ENCODE measurements at regions not wholly inside any gene's neighbourhood (a gene's known extent, or its start where the extent isn't known, plus 50 kb on each side); places are given as distances from the start of the nearest gene placed in this dataset.

DNA sequence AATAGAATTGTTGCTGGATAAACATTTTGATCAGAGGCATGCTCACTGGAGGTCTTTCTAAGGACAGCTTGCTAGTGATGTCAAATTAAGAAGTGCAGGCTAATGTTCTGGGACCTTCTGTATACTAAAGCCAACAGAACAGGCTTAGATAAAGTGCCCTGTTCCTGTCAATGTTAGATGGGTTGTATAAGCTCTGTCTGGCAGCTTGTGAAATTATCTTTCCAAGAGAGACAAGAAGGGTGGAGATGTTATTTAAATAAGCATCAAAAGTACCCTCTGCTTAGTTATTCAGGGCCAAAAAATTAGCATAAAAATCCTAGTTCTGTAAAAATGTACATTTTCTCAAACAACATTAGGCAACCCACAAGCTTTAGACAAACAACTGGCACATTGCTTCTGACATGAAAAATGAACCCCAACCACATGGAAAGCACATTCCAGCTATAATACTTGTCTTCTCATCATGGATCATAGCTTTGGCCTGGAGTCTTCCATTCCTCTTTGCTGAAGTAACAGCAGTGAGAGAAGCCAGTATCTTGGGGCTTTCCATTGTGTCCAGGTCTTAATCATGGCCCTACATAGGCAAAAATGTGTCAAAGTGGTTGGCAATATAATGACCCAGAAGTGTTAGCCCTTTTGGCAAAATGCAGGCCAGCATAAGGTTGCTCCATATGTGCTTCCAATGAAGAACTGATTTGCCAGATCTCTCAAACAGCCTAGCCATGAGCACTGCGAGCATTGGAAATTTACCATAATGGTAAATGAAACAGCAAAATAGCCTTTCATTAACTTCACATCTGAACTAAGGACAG lies 478.1 kb upstream of the ZNF804A start:
- TF ChIP-seq, protein P1, sequence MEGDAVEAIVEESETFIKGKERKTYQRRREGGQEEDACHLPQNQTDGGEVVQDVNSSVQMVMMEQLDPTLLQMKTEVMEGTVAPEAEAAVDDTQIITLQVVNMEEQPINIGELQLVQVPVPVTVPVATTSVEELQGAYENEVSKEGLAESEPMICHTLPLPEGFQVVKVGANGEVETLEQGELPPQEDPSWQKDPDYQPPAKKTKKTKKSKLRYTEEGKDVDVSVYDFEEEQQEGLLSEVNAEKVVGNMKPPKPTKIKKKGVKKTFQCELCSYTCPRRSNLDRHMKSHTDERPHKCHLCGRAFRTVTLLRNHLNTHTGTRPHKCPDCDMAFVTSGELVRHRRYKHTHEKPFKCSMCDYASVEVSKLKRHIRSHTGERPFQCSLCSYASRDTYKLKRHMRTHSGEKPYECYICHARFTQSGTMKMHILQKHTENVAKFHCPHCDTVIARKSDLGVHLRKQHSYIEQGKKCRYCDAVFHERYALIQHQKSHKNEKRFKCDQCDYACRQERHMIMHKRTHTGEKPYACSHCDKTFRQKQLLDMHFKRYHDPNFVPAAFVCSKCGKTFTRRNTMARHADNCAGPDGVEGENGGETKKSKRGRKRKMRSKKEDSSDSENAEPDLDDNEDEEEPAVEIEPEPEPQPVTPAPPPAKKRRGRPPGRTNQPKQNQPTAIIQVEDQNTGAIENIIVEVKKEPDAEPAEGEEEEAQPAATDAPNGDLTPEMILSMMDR (IDR thresholded peaks at IDR 0.05; ENCODE audit: extremely low read depth, insufficient read depth, missing control alignments), result no peak
- in situ Hi-C loops (cut with MboI; ENCODE audit: low pct_unique_long_range_greater_than_20kb, low sequenced_read_pairs, unreplicated experiment), result no loop called here
- no peak for DNase-seq (ENCODE audit: low spot score)

DNA sequence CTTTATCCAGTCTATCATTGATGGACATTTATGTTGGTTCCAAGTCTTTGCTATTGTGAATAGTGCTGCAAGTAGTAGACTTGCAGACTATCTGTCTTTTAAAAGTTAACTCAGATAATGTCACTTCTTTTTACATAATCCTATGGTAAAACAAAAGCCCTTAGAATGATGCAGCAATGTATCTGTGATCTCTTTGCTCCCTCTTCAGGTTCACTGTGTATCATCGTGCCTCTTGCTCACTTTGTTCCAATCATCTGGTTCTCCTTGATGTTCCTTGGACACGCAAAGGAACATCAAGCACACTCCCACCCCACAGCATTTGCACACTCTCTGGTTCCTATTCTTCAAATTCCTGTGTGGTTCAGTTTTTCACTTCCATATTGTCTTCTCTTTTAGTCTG lies 472.5 kb upstream of the ZNF804A start:
- TF ChIP-seq, protein P1 (IDR thresholded peaks at IDR 0.05; ENCODE audit: extremely low read depth, insufficient read depth, missing control alignments), result peak; percentile 34
- in situ Hi-C loops (cut with MboI; ENCODE audit: low pct_unique_long_range_greater_than_20kb, low sequenced_read_pairs, unreplicated experiment), result no loop called here
- no peak for DNase-seq (ENCODE audit: low spot score)

DNA sequence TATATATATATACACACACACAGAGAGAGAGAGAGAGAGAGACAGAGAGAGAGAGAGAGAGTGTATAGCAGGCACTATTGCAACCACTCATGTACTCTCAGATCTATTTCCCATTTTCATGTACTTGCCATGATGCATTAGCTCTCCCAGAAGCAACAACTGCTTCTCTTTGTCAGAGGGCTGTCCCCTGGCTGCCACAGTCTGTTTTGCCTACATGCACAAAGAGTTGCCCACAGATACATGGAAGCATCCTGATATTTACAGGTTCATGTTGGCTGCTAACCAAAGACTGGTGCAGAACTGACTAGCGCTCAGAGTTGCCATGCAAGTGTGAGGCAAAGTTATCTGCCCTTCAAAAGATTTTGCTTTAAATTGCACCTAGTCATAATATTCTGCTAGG lies 469.3 kb upstream of the ZNF804A start:
- in situ Hi-C loops (cut with MboI; ENCODE audit: low pct_unique_long_range_greater_than_20kb, low sequenced_read_pairs, unreplicated experiment), result no loop called here
- TF ChIP-seq, protein P1 (IDR thresholded peaks at IDR 0.05; ENCODE audit: extremely low read depth, insufficient read depth, missing control alignments), result no peak

DNA sequence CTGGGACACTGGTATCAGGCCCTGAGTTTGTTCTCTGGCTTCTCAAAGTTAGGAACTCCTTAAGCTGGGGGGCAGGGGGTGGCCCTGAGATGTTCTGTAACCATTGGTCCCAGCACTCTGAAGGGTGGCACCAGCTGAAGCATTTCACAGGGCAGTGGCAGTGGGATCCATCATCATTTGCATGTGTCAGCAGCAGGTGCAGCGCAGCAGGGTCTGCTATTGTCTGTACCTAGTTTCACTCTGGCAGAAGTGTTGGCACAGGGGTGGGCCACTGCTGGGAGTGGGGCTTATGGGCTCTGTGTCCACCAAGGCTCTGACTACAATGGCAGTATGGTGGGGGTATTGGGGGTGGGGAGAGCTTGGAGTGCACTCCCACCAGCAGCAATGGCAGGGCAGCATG lies 460.4 kb upstream of the ZNF804A start:
- TF ChIP-seq, protein P1 (IDR thresholded peaks at IDR 0.05; ENCODE audit: extremely low read depth, insufficient read depth, missing control alignments), result no peak
- in situ Hi-C loops (cut with MboI; ENCODE audit: low pct_unique_long_range_greater_than_20kb, low sequenced_read_pairs, unreplicated experiment), result no loop called here
- no peak for DNase-seq (ENCODE audit: low spot score)

More for the DNA sequence above, 469.3 kb upstream of the ZNF804A start:
- no peak for DNase-seq (ENCODE audit: low spot score)

DNA sequence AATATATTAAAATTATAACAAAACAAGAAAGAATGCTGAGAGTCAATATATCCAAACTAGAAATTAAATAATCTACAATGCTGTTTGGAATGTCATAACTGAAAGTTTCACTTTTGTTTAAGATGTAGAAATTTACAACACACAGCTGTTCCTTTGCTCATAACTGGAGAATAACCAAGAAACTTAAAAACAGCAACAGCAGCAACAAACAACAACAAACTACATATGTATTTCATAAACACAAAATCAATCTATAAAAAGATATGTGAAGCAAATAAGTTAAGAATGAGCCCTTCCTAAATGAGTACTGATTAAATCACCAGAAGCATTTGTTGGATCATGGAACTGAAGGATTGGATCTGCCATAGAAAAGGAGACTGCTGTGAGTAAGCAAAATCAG lies 456.5 kb upstream of the ZNF804A start:
- DNase-seq (ENCODE audit: low spot score), result no peak
- TF ChIP-seq, protein P1 (IDR thresholded peaks at IDR 0.05; ENCODE audit: extremely low read depth, insufficient read depth, missing control alignments), result no peak
- in situ Hi-C loops (cut with MboI; ENCODE audit: low pct_unique_long_range_greater_than_20kb, low sequenced_read_pairs, unreplicated experiment), result no loop called here

DNA sequence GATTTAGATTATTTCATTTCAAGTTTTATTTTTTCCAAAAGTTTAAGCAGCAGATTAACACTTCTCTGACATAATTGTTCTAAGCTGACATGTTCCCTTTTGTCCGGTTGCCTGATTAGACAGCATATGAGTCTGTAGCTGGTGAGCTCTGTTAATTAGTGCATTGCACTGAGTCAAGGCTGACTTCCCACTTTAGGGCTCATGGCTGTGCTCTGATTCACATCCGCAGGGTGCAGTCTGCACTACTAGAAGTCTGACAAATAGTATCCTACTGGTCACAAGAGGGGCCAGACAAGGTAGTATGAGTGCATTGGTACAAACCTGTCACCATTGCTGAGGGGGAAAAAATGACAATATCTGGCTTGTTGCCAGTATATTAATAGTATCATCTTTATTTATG lies 443.9 kb upstream of the ZNF804A start:
- in situ Hi-C loops (cut with MboI; ENCODE audit: low pct_unique_long_range_greater_than_20kb, low sequenced_read_pairs, unreplicated experiment), result no loop called here
- DNase-seq (ENCODE audit: low spot score), result no peak
- TF ChIP-seq, protein P1 (IDR thresholded peaks at IDR 0.05; ENCODE audit: extremely low read depth, insufficient read depth, missing control alignments), result no peak
